ENCODE measurements at regions not wholly inside any gene's neighbourhood (a gene's known extent, or its start where the extent isn't known, plus 50 kb on each side); places are given as distances from the start of the nearest gene placed in this dataset.

- DNase-seq (ENCODE audit: low read depth): no peak
These were observed 288.1 kb upstream of the GPC6 start for GRCh38 chr13:92938486-92939020.

DNA sequence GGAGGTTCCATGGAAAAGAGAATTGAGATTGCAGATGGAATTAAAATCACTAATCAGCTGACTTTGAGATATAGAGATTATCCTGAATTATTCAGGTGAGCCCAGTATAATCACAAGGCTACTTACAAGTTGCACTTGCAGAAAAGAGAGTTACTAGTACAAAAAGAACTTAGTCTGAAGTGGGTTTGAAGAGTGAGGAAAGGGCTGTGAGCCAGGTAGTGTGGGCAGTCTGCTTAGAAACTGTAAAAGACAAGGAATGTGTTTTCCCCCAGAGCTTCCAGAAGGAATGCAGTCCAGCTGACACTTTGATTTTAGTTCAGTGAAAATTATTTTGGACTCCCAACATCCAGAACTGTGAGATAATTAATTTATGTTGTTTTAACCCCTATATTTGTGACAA, 285.4 kb upstream of the GPC6 start:
- DNase-seq (ENCODE audit: low read depth): no peak

GRCh38 chr13:92947770-92948434, 278.7 kb upstream of the GPC6 start:
- no peak for DNase-seq (ENCODE audit: low read depth)

DNA sequence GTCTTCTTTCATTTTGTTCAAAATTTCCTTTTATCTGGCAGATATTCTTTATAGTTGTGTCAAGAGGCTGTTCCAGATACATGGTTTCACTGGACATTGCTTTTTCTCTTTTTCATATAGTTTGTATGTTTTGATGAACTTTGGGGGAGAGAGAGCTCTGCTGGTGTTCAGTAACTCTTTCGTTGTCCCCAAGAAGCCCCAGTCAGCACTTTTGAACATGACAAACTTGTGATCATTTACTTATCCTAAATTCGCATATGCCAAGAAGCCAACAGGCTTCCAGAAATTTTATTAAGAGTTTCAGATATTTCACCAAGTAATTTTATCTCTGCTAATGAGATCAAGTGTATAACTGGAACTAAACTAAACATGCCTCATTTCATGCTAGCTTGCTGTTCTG, 275.8 kb upstream of the GPC6 start:
- DNase-seq (ENCODE audit: low read depth): no peak

- DNase-seq (ENCODE audit: low read depth): no peak
These were observed 275.2 kb upstream of the GPC6 start for GRCh38 chr13:92951273-92951890.

- DNase-seq (ENCODE audit: low read depth): no peak
These were observed 274.4 kb upstream of the GPC6 start for GRCh38 chr13:92952161-92952560.

DNA sequence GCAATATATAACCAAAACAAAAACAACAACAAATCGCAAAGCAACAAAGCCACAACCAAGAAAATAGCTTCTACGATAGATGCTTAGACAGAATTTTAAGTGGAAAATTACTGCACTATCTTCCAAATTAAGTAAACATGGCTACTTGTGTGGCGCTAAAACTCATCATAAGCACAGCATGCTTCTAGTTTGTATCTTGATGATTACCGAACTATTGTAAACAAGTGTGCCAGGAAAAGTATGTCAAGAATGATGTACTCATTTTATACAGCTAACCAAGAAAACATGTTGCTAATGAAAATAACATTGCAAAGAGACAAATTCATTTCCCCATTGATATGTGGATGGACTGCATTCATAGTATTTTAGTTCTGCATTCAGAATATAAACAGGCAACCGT, 271.9 kb upstream of the GPC6 start:
- DNase-seq (ENCODE audit: low read depth): no peak

DNA sequence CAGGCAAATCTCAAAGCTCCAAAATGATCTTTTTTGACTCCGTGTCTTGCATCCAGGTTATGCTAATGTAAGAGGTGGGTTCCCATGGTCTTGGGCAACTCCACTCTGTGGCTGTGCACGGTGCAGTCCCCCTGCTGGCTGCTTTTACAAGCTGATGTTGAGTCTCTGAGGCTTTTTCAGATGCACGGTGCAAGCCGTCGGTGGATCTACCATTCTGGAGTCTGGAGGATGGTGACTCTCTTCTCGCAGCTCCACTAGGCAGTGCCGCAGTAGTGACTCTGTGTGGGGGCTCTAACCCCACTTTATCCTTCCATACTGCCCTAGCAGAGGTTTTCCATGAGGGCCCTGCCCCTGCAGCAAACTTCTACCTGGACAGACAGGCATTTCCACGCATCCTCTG, 266.8 kb upstream of the GPC6 start:
- DNase-seq (ENCODE audit: low read depth): no peak

- no peak for DNase-seq (ENCODE audit: low read depth)
These were observed 263.6 kb upstream of the GPC6 start for GRCh38 chr13:92963029-92963428.

DNA sequence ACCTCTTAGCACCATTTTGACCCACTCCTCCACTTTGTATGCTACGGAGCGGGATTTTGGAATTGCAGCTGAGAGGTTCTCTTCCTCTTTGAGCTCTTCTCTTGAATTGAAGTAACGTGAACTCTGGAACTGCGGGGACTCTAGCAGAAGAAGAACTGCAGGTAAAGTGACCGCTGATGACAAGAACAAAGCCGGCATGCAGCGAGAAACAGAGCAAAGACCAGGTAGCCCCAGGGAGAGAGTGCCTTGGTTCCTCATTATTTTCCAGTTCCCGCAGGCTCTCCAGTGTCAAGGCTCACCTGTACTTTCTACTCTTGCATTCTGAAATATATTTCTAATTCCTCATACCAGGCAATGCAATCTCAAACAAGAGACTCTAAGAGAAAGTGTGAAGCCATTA, 260.3 kb upstream of the GPC6 start:
- DNase-seq (ENCODE audit: low read depth): no peak

DNA sequence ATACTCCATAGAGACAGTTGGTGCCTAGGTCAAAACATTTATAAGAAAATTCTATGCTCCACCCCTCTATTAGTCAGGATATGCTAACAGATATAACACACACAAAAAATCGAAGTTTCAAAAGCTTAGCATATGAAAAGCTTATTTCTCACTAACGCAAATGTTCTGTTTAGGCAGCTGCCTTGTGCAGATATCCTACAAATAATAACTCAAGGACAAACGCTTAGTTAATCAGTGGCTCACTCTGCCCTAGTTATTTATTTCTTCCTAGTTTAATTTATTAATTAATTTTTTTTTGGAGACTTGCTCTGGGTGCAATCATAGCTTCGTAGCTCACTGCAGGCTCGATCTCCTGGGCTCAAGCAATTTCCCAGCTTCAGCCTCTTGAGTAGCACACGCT, 259.7 kb upstream of the GPC6 start:
- no peak for DNase-seq (ENCODE audit: low read depth)

- no peak for DNase-seq (ENCODE audit: low read depth)
These were observed 258.7 kb upstream of the GPC6 start for GRCh38 chr13:92967923-92968322.

- no peak for DNase-seq (ENCODE audit: low read depth)
These were observed 253.9 kb upstream of the GPC6 start for GRCh38 chr13:92972751-92973150.

- no peak for DNase-seq (ENCODE audit: low read depth)
These were observed 251.6 kb upstream of the GPC6 start for GRCh38 chr13:92974905-92975429.

DNA sequence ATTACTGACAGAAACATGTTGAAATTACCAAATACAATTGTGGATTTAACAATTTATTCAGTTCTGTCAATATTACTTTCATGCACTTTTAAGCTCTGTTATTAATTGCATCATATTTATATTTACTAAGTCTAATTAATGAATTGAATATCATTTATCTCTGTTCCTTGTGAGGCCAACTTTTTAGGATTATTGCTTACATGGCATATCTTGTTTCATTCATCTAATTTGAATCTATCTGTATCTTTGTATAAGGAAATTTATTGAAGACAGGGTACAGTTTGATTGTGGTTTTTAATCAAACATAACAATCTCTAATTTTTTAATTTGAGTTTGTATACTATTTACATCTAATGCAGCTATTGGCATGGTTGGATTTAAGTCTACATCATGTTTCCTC, 249.9 kb upstream of the GPC6 start:
- DNase-seq (ENCODE audit: low read depth): no peak

DNA sequence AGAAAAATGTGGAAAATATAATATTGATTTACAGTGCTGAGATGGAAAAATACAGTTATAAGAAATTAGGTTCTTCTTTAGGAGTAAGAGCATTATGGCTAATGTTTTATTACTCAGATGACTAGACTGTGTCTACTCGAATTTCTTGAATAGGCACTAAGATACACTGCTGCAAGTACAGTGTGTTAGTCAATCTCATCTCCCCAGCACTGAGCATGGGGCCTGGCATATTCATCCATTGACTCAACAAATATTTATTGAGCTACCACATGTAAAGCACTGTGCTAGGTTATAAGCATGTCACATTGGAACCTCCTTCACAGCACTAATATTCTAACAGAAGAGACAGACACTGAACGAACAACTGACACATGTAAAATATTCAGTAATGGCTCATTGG, 242.5 kb upstream of the GPC6 start:
- no peak for DNase-seq (ENCODE audit: low read depth)

GRCh38 chr13:92989301-92989700, 237.3 kb upstream of the GPC6 start:
- DNase-seq (ENCODE audit: low read depth): no peak

DNA sequence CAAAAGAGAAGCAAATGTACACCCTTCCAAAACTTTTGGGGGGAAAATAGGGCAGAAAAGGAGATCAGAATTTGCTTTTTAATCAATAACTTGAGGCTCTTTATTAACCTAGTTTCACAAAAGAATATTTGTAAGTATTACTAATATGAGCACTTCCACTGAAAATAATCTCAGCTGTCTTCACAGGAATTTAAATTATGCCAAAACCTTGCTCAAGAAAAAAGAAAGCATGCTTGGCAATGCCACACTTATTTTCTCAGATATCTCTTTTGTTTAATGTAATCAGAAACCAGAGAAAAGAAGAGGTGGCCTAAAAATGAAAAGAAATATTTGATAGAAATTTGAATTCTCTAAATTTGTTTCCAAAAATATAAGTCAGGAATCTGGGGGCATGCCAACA, 234.9 kb upstream of the GPC6 start:
- no peak for DNase-seq (ENCODE audit: low read depth)

DNA sequence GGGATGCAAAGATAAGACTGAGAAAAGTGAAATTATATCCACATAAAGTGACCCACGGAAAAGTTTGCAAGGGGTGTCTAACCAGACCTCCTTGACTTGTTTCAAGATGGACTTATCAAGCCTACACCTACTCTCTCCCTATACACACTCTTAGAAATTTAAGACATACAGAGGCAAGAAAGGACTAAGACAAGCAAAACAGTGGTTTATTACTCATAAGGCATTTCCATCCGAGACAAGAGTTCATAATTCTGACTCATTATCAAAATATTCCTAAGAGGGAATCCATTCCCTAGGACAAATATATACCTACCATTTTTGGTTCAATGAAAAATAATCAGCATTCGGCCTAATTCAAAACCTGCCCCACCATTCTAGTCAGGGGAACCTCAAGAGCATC, 232.6 kb upstream of the GPC6 start:
- peak; percentile 29 for DNase-seq (ENCODE audit: low read depth)

DNA sequence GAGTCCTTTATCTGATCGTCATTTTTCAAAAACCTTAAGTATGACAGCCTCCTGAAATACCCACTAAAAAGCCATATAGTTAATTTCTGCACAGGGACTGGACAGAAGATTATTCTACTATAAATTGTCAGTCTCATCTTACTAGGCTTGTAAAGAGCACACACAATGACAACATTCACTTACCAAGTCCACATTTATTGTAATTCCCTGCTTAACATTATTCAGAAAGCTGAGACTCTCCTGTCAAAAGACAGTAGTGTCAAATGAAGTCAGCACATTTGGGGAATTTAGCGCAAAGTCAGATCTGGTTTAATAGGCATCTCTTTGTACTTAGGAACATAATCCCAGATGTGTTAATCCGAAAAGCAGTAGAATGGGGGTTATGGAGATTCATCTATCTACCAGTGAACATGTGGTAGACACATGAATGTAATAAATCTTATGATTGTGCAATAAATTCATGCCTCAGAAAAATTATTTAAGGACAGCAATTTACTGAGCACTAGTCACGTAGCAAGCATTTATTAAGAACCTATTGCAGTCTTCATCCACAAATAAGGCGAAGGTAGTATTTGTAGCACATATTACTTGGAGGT, 224.6 kb upstream of the GPC6 start:
- DNase-seq (ENCODE audit: low read depth): no peak

- DNase-seq (ENCODE audit: low read depth): no peak
These were observed 223.1 kb upstream of the GPC6 start for GRCh38 chr13:93003531-93003930.

DNA sequence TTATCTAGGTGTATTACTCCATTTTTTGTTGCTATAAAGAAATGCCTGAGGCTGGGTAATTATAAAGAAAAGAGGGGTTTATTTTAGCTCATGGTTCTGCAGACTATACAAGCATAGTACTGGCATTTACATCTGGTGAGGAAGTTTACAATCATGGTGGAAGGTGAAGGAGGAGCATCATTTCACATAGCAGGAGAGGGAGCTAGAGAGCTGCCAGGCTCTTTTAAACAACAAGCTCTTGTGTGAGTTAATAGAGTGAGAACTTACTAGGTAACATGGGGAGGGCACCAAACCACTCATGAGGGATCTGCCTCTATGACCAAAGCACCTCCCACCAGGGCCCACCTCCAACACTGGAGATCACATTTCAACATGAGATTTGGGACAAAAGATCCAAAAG, 221.7 kb upstream of the GPC6 start:
- DNase-seq (ENCODE audit: low read depth): no peak

DNA sequence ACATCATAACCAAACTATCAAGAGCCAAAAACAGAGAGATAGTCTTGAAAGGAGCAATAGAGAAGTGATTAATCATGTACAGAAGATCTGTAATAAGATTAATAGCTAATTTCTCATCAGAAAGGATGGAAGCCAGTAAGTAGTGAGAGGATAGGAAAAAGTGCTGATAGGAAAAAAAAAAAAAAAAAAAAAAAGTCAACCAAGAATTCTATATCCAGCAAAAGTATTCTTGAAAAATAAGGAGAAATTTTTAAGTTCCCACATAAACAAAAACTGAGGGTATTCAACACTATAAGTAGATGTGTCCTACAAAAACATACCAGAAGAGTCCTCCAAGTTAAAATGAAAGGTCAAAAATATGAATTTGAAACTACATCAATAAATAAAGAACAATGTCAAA, 218.7 kb upstream of the GPC6 start:
- DNase-seq (ENCODE audit: low read depth): no peak
